Endothelial cell (in vitro differentiated cells): ENCODE measurements at regions not wholly inside any gene's neighbourhood (a gene's known extent, or its start where the extent isn't known, plus 50 kb on each side); places are given as distances from the start of the nearest gene placed in this dataset.

Source experiments
- DNase-seq: peaks from one replicate; pipeline ENCODE4 v3.0.0; 2021; ENCODE audit warnings: low spot score
- H3K27ac Mint-ChIP-seq: one replicate; pipeline ENCODE4 v1.8.0; 2021; ENCODE audit warnings: mixed read lengths, inconsistent platforms; ENCODE audit not compliant: unreplicated experiment
- H3K27me3 Mint-ChIP-seq: one replicate; pipeline ENCODE4 v1.8.0; 2021; ENCODE audit warnings: mild to moderate bottlenecking, moderate library complexity, mixed read lengths, inconsistent platforms; ENCODE audit not compliant: unreplicated experiment
- H3K36me3 Mint-ChIP-seq: one replicate; pipeline ENCODE4 v1.8.0; 2021; ENCODE audit warnings: mild to moderate bottlenecking, low read depth, mixed read lengths, inconsistent platforms; ENCODE audit not compliant: unreplicated experiment
- H3K4me1 Mint-ChIP-seq: one replicate; pipeline ENCODE4 v1.8.0; 2021; ENCODE audit warnings: mild to moderate bottlenecking, mixed read lengths, inconsistent platforms; ENCODE audit not compliant: unreplicated experiment
- H3K4me3 Mint-ChIP-seq: one replicate; pipeline ENCODE4 v1.8.0; 2021; ENCODE audit warnings: mild to moderate bottlenecking, mixed read lengths, inconsistent platforms; ENCODE audit not compliant: unreplicated experiment
- H3K9me3 Mint-ChIP-seq: one replicate; pipeline ENCODE4 v1.8.0; 2021; ENCODE audit warnings: mixed read lengths, inconsistent platforms; ENCODE audit not compliant: unreplicated experiment
- TF ChIP-seq, protein P1 (sequence below): fragments of 200-600 bp; sonication (generic); IDR thresholded peaks from one replicate; pipeline ENCODE4 v1.5.0; 2021; ENCODE audit warnings: antibody characterized with exemption; ENCODE audit not compliant: unreplicated experiment

DNA sequence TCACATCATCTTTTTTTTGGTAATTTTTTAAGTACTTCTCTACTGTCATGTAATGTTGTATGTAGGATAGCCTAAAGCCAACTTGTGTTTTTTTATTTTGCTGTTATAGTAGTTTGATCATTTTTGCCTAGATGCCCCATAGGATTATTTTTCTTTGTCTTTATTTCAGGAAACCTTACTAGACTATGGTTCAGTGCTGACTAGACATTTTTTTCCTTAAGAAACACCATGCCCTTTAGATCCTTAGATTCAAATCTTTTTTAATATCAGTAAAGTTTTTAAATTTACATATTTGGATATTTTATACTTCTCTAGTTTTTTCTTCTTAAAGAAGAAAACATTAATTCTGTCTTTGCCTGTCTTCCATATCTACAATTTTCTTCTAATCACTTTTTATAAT lies 221.3 kb downstream of the IDS start:
- H3K9me3 Mint-ChIP-seq, result no peaks in the 10 kb centered on the region
- TF ChIP-seq, protein P1, sequence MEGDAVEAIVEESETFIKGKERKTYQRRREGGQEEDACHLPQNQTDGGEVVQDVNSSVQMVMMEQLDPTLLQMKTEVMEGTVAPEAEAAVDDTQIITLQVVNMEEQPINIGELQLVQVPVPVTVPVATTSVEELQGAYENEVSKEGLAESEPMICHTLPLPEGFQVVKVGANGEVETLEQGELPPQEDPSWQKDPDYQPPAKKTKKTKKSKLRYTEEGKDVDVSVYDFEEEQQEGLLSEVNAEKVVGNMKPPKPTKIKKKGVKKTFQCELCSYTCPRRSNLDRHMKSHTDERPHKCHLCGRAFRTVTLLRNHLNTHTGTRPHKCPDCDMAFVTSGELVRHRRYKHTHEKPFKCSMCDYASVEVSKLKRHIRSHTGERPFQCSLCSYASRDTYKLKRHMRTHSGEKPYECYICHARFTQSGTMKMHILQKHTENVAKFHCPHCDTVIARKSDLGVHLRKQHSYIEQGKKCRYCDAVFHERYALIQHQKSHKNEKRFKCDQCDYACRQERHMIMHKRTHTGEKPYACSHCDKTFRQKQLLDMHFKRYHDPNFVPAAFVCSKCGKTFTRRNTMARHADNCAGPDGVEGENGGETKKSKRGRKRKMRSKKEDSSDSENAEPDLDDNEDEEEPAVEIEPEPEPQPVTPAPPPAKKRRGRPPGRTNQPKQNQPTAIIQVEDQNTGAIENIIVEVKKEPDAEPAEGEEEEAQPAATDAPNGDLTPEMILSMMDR, result no peak
- H3K27me3 Mint-ChIP-seq, result no peaks in the 10 kb centered on the region
- H3K4me3 Mint-ChIP-seq, result no peak overlapping the region
- no peak for DNase-seq
- H3K4me1 Mint-ChIP-seq, result no peaks in the 10 kb centered on the region
- H3K36me3 Mint-ChIP-seq, result no peaks in the 10 kb centered on the region
- no peak overlapping the region for H3K27ac Mint-ChIP-seq

DNA sequence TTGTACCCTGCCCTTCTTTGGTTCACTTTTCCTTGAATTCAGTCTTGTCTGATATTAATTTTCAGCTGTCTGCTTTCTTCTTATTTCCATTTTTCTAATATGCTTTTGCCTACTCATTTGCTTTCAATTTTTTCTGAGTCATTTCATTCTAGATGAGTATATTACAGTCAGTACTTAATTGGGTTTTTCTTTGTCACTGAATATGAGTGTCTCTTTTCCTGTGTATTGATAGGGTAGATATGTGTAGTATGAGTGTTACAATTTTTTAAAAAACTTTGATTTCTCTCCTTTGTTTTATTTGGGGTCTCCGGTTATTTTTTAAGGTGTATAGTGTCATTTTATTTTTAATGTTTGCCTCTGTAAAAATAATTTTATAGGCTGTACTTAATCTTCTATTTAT lies 222.2 kb downstream of the IDS start:
- Mint-ChIP-seq H3K27ac (no peak overlapping the region), H3K36me3 (no peaks in the 10 kb centered on the region), H3K9me3 (no peaks in the 10 kb centered on the region), H3K27me3 (no peaks in the 10 kb centered on the region), H3K4me1 (no peaks in the 10 kb centered on the region), H3K4me3 (no peak overlapping the region)
- TF ChIP-seq, protein P1, result no peak
- no peak for DNase-seq

DNA sequence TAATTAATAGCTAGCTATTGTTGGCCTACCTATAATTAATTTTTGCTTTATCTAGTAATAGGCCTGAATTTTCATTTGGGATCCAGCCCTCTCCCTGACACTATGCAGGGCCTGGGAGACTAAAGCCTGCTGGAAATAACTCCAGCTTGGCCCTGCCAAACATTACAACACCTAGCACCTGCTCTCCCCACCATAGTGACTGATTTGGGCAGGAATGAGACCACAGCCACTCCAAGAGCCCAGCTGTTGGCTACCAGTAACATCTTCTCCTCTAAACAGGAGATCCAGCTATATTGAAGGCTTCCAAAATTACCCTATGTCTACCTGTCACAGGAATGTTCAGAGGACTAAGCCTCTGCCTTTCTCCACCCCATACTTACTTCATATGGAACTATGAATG lies 225.1 kb downstream of the IDS start:
- TF ChIP-seq, protein P1, result no peak
- Mint-ChIP-seq H3K36me3 (no peaks in the 10 kb centered on the region), H3K4me1 (no peaks in the 10 kb centered on the region), H3K27me3 (no peaks in the 10 kb centered on the region), H3K27ac (no peak overlapping the region), H3K4me3 (no peak overlapping the region), H3K9me3 (no peaks in the 10 kb centered on the region)
- no peak for DNase-seq

DNA sequence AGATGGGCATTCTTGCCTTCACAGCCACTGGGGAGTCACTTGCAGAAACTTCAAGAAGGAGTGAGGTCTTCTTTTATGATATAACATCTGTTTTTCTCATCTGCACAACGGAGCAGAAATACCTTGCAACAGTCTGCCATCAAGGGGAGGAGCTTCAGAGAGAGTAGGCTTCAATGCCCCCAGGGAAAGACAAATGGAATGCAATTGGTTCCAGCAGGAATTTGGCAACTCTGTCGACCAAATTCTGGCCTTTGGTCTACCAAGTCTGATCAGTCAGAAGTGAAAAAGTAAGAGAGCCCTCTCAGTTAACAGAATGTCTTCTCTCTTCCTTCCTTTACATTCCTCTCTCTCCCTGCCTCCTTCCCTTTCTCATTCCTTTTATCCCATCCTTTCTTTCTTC lies 229.3 kb downstream of the IDS start:
- Mint-ChIP-seq H3K4me1 (no peaks in the 10 kb centered on the region), H3K27me3 (no peaks in the 10 kb centered on the region), H3K9me3 (no peaks in the 10 kb centered on the region), H3K36me3 (no peaks in the 10 kb centered on the region), H3K4me3 (no peak overlapping the region), H3K27ac (no peak overlapping the region)
- DNase-seq, result no peak
- TF ChIP-seq, protein P1, result no peak

DNA sequence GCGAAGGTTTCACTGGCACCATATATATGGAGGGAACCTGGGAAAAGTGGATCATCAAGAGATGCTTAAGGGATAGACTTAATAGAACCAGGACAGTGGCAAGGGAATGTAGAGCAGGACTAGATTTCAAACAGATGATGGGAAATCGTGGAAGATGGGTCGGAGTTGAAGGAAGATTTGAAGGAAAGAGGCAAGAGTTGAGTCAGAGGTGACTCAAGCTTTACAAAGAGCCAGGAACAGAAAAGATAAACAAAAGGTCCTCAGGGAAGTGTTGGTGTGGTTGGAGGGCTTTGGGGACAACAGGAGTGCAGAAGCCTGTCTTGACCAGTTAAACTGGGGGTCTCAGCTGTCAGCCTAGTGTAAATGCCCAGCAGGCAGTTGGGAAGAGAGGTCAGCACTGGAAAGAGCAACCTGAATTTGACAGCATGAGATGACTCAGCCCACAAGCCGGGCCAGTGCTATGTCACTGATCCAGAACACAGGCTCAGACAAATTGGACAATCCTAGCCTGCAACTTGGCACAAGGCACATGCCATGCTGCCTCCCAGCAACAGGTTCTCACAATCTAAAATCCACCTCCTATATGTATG lies 230.5 kb downstream of the IDS start:
- Mint-ChIP-seq H3K4me3 (no peak overlapping the region), H3K9me3 (no peaks in the 10 kb centered on the region), H3K27ac (no peak overlapping the region), H3K36me3 (no peaks in the 10 kb centered on the region), H3K27me3 (no peaks in the 10 kb centered on the region), H3K4me1 (no peaks in the 10 kb centered on the region)
- DNase-seq, result no peak
- TF ChIP-seq, protein P1, result no peak
